Astrocyte (in vitro differentiated cells and primary cell): ENCODE measurements at regions not wholly inside any gene's neighbourhood (a gene's known extent, or its start where the extent isn't known, plus 50 kb on each side); places are given as distances from the start of the nearest gene placed in this dataset.

ENCODE experiments used
- CTCF ChIP-seq: IDR thresholded peaks from 2 replicates; pipeline ENCODE4 v1.5.1; 2011; ENCODE audit warnings: low read depth, mild to moderate bottlenecking, inconsistent platforms, low read length, moderate library complexity; ENCODE audit not compliant: insufficient read depth
- EZH2 ChIP-seq: IDR thresholded peaks from 2 replicates; pipeline ENCODE4 v1.6.1; 2012; ENCODE audit warnings: mild to moderate bottlenecking, low read length, inconsistent platforms; ENCODE audit not compliant: insufficient read depth

DNA sequence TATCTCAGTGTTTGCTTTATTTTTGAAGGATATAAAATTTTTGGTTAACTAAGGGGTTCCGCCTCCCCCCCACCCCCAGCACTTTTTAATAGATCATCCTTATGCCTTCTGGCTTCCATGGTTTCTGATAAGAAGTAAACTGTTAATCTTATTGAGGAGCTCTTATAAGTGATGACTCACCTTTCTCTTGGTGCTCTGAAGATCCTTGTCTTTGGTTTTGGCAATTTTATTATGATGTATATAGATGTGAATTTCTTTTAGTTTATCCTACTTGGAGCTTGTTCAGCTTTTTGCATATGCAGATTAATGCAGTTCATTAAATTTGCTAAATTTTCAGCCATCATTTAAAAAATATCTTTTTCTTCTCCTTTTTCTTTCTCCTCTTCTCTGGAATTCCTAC, 91.7 kb upstream of the CTAGE1 start:
- TF ChIP-seq CTCF (no peak), EZH2 (no peak)
